ENCODE measurements at regions not wholly inside any gene's neighbourhood (a gene's known extent, or its start where the extent isn't known, plus 50 kb on each side); places are given as distances from the start of the nearest gene placed in this dataset.

DNA sequence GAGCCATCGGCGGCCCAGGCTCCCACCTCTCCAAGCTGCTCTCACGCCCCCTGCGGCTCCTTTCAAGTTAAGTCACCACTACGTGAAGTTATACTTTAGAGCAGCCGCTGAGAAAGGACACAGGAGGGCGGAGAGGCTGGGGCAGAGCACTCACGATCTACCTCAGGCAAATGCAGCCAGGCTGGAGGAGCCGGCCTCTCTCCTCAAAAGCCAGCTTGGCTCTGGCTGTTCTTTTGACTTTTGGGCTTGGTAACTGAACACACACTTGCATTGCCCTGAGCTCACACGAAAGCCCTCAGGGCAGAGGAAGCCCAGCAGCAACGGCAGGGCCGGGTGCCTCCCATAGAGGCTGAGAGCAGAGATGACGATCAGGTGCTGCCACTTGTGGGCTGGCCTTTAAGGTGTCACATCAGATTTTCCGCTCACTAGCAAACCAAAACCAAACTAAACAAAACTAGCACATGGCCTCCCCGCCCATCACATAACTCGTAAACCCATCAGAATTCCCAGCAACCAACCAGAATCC is 75.2 kb downstream of the PITPNM2 start:
- no peaks in the 10 kb centered on the region for H3K9me3 ChIP-seq
- intact Hi-C loops (cut with micrococcal nuclease; ENCODE audit: unreplicated experiment), result no loop called here
- H3K36me3 ChIP-seq (ENCODE audit: control insufficient read depth, insufficient read depth, low read length), result no peaks in the 10 kb centered on the region
- H3K4me1 Mint-ChIP-seq (ENCODE audit: low read depth, unreplicated experiment), result no peaks in the 10 kb centered on the region
- H3K27me3 Mint-ChIP-seq (ENCODE audit: insufficient read depth, unreplicated experiment), result no peaks in the 10 kb centered on the region
- POLR2A ChIA-PET, result no interaction called here
- no peak overlapping the region for H3K4me3 Mint-ChIP-seq (ENCODE audit: unreplicated experiment)
- peaks cover 4% of the 10 kb centered on the region; the same call in 1 of the 2 replicates for H3K4me1 ChIP-seq
- no peaks in the 10 kb centered on the region for H3K9me3 Mint-ChIP-seq (ENCODE audit: unreplicated experiment)
- no TSS peak for BruUV-seq (replicated peaks)
- H3K27ac Mint-ChIP-seq (ENCODE audit: unreplicated experiment), result no peak overlapping the region
- CTCF ChIA-PET, result no interaction called here
- no peak for DNase-seq
- H3K36me3 Mint-ChIP-seq (ENCODE audit: insufficient read depth, unreplicated experiment), result no peaks in the 10 kb centered on the region
- TF ChIP-seq, protein P1, sequence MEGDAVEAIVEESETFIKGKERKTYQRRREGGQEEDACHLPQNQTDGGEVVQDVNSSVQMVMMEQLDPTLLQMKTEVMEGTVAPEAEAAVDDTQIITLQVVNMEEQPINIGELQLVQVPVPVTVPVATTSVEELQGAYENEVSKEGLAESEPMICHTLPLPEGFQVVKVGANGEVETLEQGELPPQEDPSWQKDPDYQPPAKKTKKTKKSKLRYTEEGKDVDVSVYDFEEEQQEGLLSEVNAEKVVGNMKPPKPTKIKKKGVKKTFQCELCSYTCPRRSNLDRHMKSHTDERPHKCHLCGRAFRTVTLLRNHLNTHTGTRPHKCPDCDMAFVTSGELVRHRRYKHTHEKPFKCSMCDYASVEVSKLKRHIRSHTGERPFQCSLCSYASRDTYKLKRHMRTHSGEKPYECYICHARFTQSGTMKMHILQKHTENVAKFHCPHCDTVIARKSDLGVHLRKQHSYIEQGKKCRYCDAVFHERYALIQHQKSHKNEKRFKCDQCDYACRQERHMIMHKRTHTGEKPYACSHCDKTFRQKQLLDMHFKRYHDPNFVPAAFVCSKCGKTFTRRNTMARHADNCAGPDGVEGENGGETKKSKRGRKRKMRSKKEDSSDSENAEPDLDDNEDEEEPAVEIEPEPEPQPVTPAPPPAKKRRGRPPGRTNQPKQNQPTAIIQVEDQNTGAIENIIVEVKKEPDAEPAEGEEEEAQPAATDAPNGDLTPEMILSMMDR (IDR thresholded peaks at IDR 0.05; ENCODE audit: insufficient read depth in 1 of 2, low read depth in 1 of 2, low read length in 1 of 2, severe bottlenecking in 1 of 2, unreplicated experiment in 1 of 2), result no peak
- H3K27me3 ChIP-seq (replicated peaks; ENCODE audit: control insufficient read depth, insufficient read depth, low read length), result no peaks in the 10 kb centered on the region
- no peak overlapping the region for H3K4me3 ChIP-seq (ENCODE audit: low read depth, low read length)

DNA sequence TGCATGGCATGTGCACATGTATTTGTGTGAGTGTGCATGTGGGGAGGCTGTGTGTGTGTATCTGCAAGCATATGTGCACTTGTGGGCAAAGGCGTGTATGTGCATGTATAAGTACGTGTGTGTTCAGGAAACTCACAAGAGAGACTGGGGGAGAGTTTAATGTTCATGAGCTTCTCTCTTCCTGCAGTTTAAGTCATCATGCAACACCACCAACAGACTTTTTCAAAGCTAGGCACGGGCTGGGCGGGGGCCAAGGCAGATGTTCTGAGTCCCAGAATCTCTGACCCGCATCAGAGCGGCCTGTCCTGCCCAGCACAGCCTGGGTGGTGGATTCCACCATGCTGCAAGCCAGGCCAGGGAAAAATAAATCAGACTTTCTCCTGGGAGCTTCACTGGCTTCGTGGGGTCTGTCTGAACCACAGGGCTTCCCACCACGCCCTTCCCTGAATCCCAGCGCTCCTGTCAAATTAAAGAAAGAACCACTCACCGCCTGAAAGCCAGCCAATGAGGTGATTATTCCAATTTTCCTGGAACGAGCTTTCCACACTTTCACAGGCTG is 75.7 kb downstream of the PITPNM2 start:
- Histone ChIP-seq H3K9me3 (no peaks in the 10 kb centered on the region), H3K4me3 (ENCODE audit: low read depth, low read length) (no peak overlapping the region), H3K36me3 (ENCODE audit: control insufficient read depth, insufficient read depth, low read length) (no peaks in the 10 kb centered on the region), H3K27me3 (replicated peaks; ENCODE audit: control insufficient read depth, insufficient read depth, low read length) (no peaks in the 10 kb centered on the region), H3K4me1 (peaks cover 4% of the 10 kb centered on the region; the same call in 1 of the 2 replicates)
- no peak overlapping the region for H3K4me3 Mint-ChIP-seq (ENCODE audit: unreplicated experiment)
- no TSS peak for BruUV-seq (replicated peaks)
- H3K36me3 Mint-ChIP-seq (ENCODE audit: insufficient read depth, unreplicated experiment), result no peaks in the 10 kb centered on the region
- TF ChIP-seq, protein P1 (IDR thresholded peaks at IDR 0.05; ENCODE audit: insufficient read depth in 1 of 2, low read depth in 1 of 2, low read length in 1 of 2, severe bottlenecking in 1 of 2, unreplicated experiment in 1 of 2), result no peak
- intact Hi-C loops (cut with micrococcal nuclease; ENCODE audit: unreplicated experiment), result no loop called here
- POLR2A ChIA-PET, result no interaction called here
- H3K4me1 Mint-ChIP-seq (ENCODE audit: low read depth, unreplicated experiment), result no peaks in the 10 kb centered on the region
- H3K9me3 Mint-ChIP-seq (ENCODE audit: unreplicated experiment), result no peaks in the 10 kb centered on the region
- DNase-seq, result no peak
- no peaks in the 10 kb centered on the region for H3K27me3 Mint-ChIP-seq (ENCODE audit: insufficient read depth, unreplicated experiment)
- no peak overlapping the region for H3K27ac Mint-ChIP-seq (ENCODE audit: unreplicated experiment)
- CTCF ChIA-PET, result no interaction called here

DNA sequence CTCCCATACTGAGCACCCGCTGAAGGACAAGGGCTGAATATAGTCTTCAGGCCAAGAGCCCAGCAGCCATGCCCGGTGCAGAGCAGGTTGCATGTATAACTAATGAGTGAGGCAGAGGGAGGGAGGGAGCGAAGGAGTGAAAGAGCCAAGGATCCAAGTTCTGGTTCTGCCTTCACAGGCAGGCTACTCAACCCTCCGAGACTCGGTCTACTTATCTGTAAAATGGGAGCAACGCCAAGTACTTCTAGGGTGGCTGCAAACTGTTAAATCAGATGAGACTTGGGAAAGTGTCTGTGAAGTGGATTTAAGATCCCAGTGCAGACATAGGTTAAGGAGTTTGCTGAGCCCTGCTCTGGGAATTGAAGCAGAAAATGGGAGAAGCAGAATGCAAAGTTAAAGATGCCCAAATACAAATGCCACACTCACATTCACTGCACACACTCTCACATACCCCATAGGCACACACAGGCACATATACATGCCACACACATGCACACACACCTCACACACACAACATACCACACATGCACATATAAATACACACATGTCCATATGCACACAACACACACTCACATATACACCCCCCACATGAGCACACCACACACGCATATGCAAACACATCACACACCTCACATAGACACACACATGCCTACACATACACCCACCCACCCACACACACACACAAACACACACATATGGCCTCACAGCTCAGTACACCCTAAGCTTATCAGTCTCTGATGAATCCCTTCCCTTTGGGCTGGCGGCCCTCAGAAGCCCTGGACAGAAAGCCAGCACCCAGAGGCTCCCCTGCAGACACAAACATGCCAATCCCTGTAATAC is 76.7 kb downstream of the PITPNM2 start:
- H3K9me3 ChIP-seq, result no peaks in the 10 kb centered on the region
- no peaks in the 10 kb centered on the region for H3K36me3 Mint-ChIP-seq (ENCODE audit: insufficient read depth, unreplicated experiment)
- no peak overlapping the region for H3K4me3 Mint-ChIP-seq (ENCODE audit: unreplicated experiment)
- H3K27me3 Mint-ChIP-seq (ENCODE audit: insufficient read depth, unreplicated experiment), result no peaks in the 10 kb centered on the region
- no peaks in the 10 kb centered on the region for H3K4me1 Mint-ChIP-seq (ENCODE audit: low read depth, unreplicated experiment)
- no TSS peak for BruUV-seq (replicated peaks)
- no peaks in the 10 kb centered on the region for H3K9me3 Mint-ChIP-seq (ENCODE audit: unreplicated experiment)
- intact Hi-C loops (cut with micrococcal nuclease; ENCODE audit: unreplicated experiment), result no loop called here
- ChIA-PET CTCF (no interaction called here), POLR2A (no interaction called here)
- H3K27ac Mint-ChIP-seq (ENCODE audit: unreplicated experiment), result no peak overlapping the region
- peaks cover 4% of the 10 kb centered on the region; the same call in 1 of the 2 replicates for H3K4me1 ChIP-seq
- TF ChIP-seq, protein P1 (IDR thresholded peaks at IDR 0.05; ENCODE audit: insufficient read depth in 1 of 2, low read depth in 1 of 2, low read length in 1 of 2, severe bottlenecking in 1 of 2, unreplicated experiment in 1 of 2), result no peak
- no peak overlapping the region for H3K4me3 ChIP-seq (ENCODE audit: low read depth, low read length)
- DNase-seq, result no peak
- H3K27me3 ChIP-seq (replicated peaks; ENCODE audit: control insufficient read depth, insufficient read depth, low read length), result no peaks in the 10 kb centered on the region
- no peaks in the 10 kb centered on the region for H3K36me3 ChIP-seq (ENCODE audit: control insufficient read depth, insufficient read depth, low read length)

Measured in Caco-2 (cell line).